ENCODE measurements at regions not wholly inside any gene's neighbourhood (a gene's known extent, or its start where the extent isn't known, plus 50 kb on each side); places are given as distances from the start of the nearest gene placed in this dataset.
"Not testable (repeated sequence)": the region's sequence is repeated elsewhere in the genome, so short reads cannot be mapped to it uniquely, and the experiment has no call there.

DNA sequence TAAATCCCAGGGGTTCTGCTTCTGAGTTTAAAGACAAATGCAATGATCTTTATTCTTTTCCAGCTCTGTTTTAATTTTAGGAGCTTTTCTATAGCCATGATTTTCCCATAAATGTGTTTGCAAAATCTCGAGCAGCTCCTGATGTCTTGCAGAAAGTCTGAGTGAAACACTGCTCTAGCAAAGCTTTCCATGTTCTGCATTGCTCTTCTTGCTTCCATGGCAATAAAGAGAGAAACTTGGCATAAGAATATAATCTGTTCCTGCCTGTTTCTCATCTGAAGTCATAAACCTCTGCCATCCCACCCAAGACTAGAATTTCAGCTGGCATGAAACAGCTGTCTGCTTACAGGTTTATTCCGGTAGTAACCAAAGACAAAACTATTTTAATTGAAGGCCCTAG, 254.5 kb downstream of the SPRY1 start:
- intact Hi-C loops (cut with DNase I) = loop anchor here (5.0 to 10.0 kb wide), 3 partner anchors 254 to 546 kb away; partner anchors contain the start of gene SPRY1
- 18 to 49% methylated on average over 2 of the region's 2 CpGs for WGBS, 2 donors
- H3K36me3 ChIP-seq = no peaks in the 10 kb centered on the region
- peaks cover 0 to 42% (median 40%) of the 10 kb centered on the region in 4 donors for H3K4me1 ChIP-seq
- peak overlapping the region; percentile 45 to 75 (median 70) for H3K27ac ChIP-seq
- H3K4me3 ChIP-seq = no peak overlapping the region
- peak in 3 of 4 donors; percentile 8 to 75 (median 46) for TF ChIP-seq EP300 (IDR thresholded peaks at IDR 0.05)
- no peak for TF ChIP-seq POLR2A (IDR thresholded peaks at IDR 0.05)
- TF ChIP-seq, protein P1, sequence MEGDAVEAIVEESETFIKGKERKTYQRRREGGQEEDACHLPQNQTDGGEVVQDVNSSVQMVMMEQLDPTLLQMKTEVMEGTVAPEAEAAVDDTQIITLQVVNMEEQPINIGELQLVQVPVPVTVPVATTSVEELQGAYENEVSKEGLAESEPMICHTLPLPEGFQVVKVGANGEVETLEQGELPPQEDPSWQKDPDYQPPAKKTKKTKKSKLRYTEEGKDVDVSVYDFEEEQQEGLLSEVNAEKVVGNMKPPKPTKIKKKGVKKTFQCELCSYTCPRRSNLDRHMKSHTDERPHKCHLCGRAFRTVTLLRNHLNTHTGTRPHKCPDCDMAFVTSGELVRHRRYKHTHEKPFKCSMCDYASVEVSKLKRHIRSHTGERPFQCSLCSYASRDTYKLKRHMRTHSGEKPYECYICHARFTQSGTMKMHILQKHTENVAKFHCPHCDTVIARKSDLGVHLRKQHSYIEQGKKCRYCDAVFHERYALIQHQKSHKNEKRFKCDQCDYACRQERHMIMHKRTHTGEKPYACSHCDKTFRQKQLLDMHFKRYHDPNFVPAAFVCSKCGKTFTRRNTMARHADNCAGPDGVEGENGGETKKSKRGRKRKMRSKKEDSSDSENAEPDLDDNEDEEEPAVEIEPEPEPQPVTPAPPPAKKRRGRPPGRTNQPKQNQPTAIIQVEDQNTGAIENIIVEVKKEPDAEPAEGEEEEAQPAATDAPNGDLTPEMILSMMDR (IDR thresholded peaks at IDR 0.05) = no peak
- peak; percentile 55 to 86 (median 80) for TF ChIP-seq POLR2AphosphoS5 (IDR thresholded peaks at IDR 0.05)
- no peak for DNase-seq
- no peaks in the 10 kb centered on the region for H3K9me3 ChIP-seq
- no peaks in the 10 kb centered on the region for H3K27me3 ChIP-seq

DNA sequence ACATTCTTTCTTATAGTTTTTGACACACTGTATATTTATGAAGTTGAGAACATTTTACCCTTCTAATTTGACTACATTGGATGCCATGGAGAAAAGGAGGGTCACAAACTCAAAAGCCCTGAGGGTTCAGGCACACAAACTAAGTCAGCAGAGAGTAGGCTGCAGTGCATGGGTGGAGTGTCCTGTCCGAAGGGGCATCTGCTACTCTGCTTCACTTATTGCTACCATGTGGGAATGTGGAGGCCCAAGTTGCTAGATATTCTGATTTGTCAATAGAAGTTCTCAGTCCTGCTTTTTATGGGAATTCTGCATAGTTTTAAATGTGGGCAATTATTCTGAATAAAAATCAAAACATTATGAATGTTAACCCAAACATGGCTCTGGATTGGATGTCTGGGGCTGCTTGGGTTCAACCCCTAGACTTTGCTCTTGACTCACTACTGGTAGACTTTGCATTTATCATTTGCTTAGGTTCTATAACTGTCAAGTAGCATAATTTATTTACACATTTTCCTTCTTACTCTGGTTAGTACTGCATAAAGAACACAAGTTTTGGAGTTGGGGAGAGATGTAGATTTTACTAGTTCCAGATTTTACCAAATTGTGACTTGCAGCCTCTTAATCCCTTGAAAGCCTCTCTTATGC, 255.1 kb downstream of the SPRY1 start:
- no peaks in the 10 kb centered on the region for H3K9me3 ChIP-seq
- intact Hi-C loops (cut with DNase I) = loop anchor here (5.0 to 10.0 kb wide), 3 partner anchors 254 to 547 kb away; partner anchors contain the start of gene SPRY1
- peak overlapping the region; percentile 45 to 75 (median 70) for H3K27ac ChIP-seq
- H3K36me3 ChIP-seq = no peaks in the 10 kb centered on the region
- no peaks in the 10 kb centered on the region for H3K27me3 ChIP-seq
- TF ChIP-seq, protein P1 (IDR thresholded peaks at IDR 0.05) = no peak
- no peak for TF ChIP-seq EP300 (IDR thresholded peaks at IDR 0.05)
- TF ChIP-seq POLR2AphosphoS5 (IDR thresholded peaks at IDR 0.05) = no peak
- TF ChIP-seq POLR2A (IDR thresholded peaks at IDR 0.05) = no peak
- H3K4me3 ChIP-seq = no peak overlapping the region
- peaks cover 0 to 42% (median 40%) of the 10 kb centered on the region in 4 donors for H3K4me1 ChIP-seq
- DNase-seq = no peak
- WGBS, 2 donors = 81 to 84% methylated on average over 1 of the region's 1 CpG

DNA sequence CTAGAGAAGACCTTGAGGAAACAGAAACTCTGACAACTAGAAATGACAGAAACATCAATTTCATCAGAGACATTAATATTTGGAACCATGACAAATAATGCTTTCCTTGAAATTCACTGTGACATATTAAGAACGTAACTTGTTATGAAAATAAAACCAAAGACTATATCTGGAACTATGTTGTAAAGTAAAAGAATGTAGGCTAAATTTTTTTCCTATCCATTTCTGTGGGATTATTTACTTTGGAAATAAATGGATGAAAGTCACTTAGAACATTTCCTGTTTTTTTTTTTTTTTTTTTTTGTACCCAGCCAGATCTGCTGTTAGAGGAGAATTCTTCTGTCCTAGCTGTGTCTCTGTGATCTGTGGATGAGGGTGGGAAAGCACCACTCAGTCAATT, 255.9 kb downstream of the SPRY1 start:
- 83 to 86% methylated on average over 1 of the region's 1 CpG for WGBS, 2 donors
- intact Hi-C loops (cut with DNase I) = loop anchor here (5.0 to 10.0 kb wide), 3 partner anchors 255 to 548 kb away; partner anchors contain the start of gene SPRY1
- Histone ChIP-seq H3K36me3 (no peaks in the 10 kb centered on the region), H3K4me3 (no peak overlapping the region), H3K27ac (peak overlapping the region in 2 of 4 donors; percentile 72 to 75), H3K27me3 (no peaks in the 10 kb centered on the region), H3K9me3 (no peaks in the 10 kb centered on the region), H3K4me1 (peaks cover 0 to 42% (median 40%) of the 10 kb centered on the region in 4 donors)
- TF ChIP-seq POLR2AphosphoS5 (IDR thresholded peaks at IDR 0.05) (no peak), EP300 (IDR thresholded peaks at IDR 0.05) (no peak), POLR2A (IDR thresholded peaks at IDR 0.05) (no peak)
- TF ChIP-seq, protein P1 (IDR thresholded peaks at IDR 0.05) = no peak
- DNase-seq = no peak

DNA sequence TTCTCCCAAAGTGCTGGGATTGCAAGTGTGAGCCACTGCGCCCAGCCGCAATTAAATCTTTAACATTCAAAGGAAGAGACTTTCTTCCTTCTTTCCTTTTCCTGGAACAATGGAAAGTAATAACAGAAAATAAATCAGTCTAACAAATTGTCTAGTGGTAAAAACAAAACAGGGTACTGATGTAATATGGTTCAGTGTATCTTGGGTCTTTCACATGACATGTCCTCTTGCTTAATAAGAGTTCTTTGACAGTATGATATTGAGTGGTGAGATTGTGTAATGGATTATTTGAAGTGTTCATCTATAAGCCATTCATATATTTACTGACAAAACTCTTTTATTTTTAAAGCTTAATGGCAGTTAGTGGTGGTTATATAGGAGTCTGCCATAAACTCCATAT, 256.6 kb downstream of the SPRY1 start:
- Histone ChIP-seq H3K4me1 (peaks cover 0 to 42% (median 40%) of the 10 kb centered on the region in 4 donors), H3K36me3 (no peaks in the 10 kb centered on the region), H3K4me3 (no peak overlapping the region), H3K27me3 (no peaks in the 10 kb centered on the region), H3K9me3 (no peaks in the 10 kb centered on the region), H3K27ac (peak overlapping the region in 1 of 4 donors; percentile 17)
- no peak for TF ChIP-seq EP300 (IDR thresholded peaks at IDR 0.05)
- TF ChIP-seq POLR2A (IDR thresholded peaks at IDR 0.05) = no peak
- TF ChIP-seq, protein P1 (IDR thresholded peaks at IDR 0.05) = no peak
- no peak for TF ChIP-seq POLR2AphosphoS5 (IDR thresholded peaks at IDR 0.05)
- intact Hi-C loops (cut with DNase I) = loop anchor here (5.0 to 10.0 kb wide), 3 partner anchors 256 to 548 kb away; partner anchors contain the start of gene SPRY1
- 93 to 97% methylated on average over 2 of the region's 2 CpGs for WGBS, 2 donors
- no peak for DNase-seq

DNA sequence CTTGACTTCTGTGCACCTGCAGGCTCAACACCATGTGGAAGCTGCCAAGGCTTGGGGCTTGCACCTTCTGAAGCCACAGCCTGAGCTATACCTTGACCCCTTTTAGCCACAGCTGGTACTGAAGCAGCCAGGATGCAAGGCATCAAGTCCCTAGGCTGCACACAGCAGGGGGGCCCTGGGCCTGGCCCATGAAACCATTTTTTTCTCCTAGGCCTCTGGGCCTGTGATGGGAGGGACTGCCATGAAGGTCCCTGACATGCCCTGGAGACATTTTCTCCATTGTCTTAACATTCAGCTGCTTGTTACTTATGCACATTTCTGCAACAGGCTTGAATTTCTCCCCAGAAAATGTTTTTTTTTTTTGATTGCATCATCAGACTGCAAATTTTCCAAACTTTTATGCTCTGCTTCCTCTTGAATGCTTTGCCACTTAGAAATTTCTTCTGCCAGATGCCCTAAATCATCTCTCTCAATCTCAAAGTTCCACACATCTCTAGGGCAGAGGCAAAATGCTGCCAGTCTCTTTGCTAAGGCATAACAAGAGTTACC, 260.2 kb downstream of the SPRY1 start:
- intact Hi-C loops (cut with DNase I) = loop anchor here (10.0 kb wide), 2 partner anchors 458 to 552 kb away; no protein-coding TSS in a partner anchor
- H3K27ac ChIP-seq = not testable (repeated sequence)

DNA sequence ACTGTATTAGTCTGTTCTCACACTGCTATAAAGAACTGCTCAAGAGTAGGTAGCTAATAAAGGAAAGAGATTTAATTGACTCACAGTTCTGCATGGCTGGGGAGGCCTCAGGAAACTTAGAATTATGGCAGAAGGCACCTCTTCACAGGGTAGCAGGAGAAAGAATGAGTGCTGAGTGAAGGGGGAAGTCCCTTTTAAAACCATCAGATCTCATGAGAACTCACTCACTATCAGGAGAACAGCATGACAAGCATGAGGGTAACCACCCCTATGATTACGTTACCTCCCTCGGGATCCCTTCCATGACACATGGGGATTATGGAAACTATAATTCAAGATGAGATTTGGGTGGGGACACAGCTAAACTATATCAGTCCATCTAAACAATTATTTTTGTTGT, 261.0 kb downstream of the SPRY1 start:
- not testable (repeated sequence) for H3K27me3 ChIP-seq, H3K36me3 ChIP-seq, H3K4me3 ChIP-seq, H3K9me3 ChIP-seq, H3K4me1 ChIP-seq, H3K27ac ChIP-seq, DNase-seq
- intact Hi-C loops (cut with DNase I) = loop anchor here (10.0 kb wide), 2 partner anchors 457 to 553 kb away; no protein-coding TSS in a partner anchor
- WGBS, 2 donors = 72 to 91% methylated on average over 2 of the region's 2 CpGs

More for the DNA sequence above, 260.2 kb downstream of the SPRY1 start:
- DNase-seq, H3K9me3 ChIP-seq, H3K36me3 ChIP-seq, H3K27me3 ChIP-seq, H3K4me3 ChIP-seq: not testable (repeated sequence)
- H3K4me1 ChIP-seq = peaks cover 0 to 12% (median 7%) of the 10 kb centered on the region in 4 donors

Measured in sigmoid colon (tissue), 6 donors.